ENCODE measurements at regions not wholly inside any gene's neighbourhood (a gene's known extent, or its start where the extent isn't known, plus 50 kb on each side); places are given as distances from the start of the nearest gene placed in this dataset.
"Not testable (repeated sequence)": the region's sequence is repeated elsewhere in the genome, so short reads cannot be mapped to it uniquely, and the experiment has no call there.

GRCh38 chr7:110472419-110472818 is 618.5 kb upstream of the LRRN3 start:
- H3K4me3 ChIP-seq (ENCODE audit: low read length); DNase-seq; H3K27ac ChIP-seq (ENCODE audit: low read length); ATAC-seq; H3K27me3 ChIP-seq (ENCODE audit: control insufficient read depth, insufficient read depth); H3K9me3 ChIP-seq (ENCODE audit: control insufficient read depth, low read length); intact Hi-C loops (cut with DNase I); H3K4me1 ChIP-seq (ENCODE audit: control insufficient read depth, insufficient read depth, low read length): not testable (repeated sequence)
- WGBS, result 79% methylated on average over 7 of the region's 7 CpGs

- H3K4me3 ChIP-seq (ENCODE audit: low read length), result no peak overlapping the region
- DNase-seq (peak in 1 of 3 donors; percentile 22), ATAC-seq (no peak)
- no peaks in the 10 kb centered on the region for H3K27me3 ChIP-seq (ENCODE audit: control insufficient read depth, insufficient read depth)
- H3K27ac ChIP-seq (ENCODE audit: low read length), result no peak overlapping the region
- H3K4me1 ChIP-seq (ENCODE audit: control insufficient read depth, insufficient read depth, low read length), result no peaks in the 10 kb centered on the region
- 87% methylated on average over 2 of the region's 2 CpGs for WGBS
- intact Hi-C loops (cut with DNase I), result no loop called here
- no peaks in the 10 kb centered on the region for H3K9me3 ChIP-seq (ENCODE audit: control insufficient read depth, low read length)
Observed at GRCh38 chr7:110480964-110481363, 610.0 kb upstream of the LRRN3 start.

- no peaks in the 10 kb centered on the region for H3K4me1 ChIP-seq (ENCODE audit: control insufficient read depth, insufficient read depth, low read length)
- 84% methylated on average over 3 of the region's 3 CpGs for WGBS
- H3K27me3 ChIP-seq (ENCODE audit: control insufficient read depth, insufficient read depth), result no peaks in the 10 kb centered on the region
- no peak for ATAC-seq
- H3K27ac ChIP-seq (ENCODE audit: low read length), result no peak overlapping the region
- no peak for DNase-seq
- H3K4me3 ChIP-seq (ENCODE audit: low read length), result no peak overlapping the region
- intact Hi-C loops (cut with DNase I), result no loop called here
- no peaks in the 10 kb centered on the region for H3K9me3 ChIP-seq (ENCODE audit: control insufficient read depth, low read length)
Observed at GRCh38 chr7:110483553-110483952, 607.4 kb upstream of the LRRN3 start.

GRCh38 chr7:110484356-110484755 is 606.6 kb upstream of the LRRN3 start:
- 66% methylated on average over 2 of the region's 2 CpGs for WGBS
- Histone ChIP-seq H3K9me3 (ENCODE audit: control insufficient read depth, low read length) (no peaks in the 10 kb centered on the region), H3K4me3 (ENCODE audit: low read length) (no peak overlapping the region), H3K27me3 (ENCODE audit: control insufficient read depth, insufficient read depth) (no peaks in the 10 kb centered on the region), H3K4me1 (ENCODE audit: control insufficient read depth, insufficient read depth, low read length) (no peaks in the 10 kb centered on the region), H3K27ac (ENCODE audit: low read length) (no peak overlapping the region)
- intact Hi-C loops (cut with DNase I), result no loop called here
- ATAC-seq (no peak), DNase-seq (no peak)

- Histone ChIP-seq H3K4me3 (ENCODE audit: low read length) (no peak overlapping the region), H3K27ac (ENCODE audit: low read length) (no peak overlapping the region), H3K9me3 (ENCODE audit: control insufficient read depth, low read length) (no peaks in the 10 kb centered on the region), H3K27me3 (ENCODE audit: control insufficient read depth, insufficient read depth) (no peaks in the 10 kb centered on the region), H3K4me1 (ENCODE audit: control insufficient read depth, insufficient read depth, low read length) (no peaks in the 10 kb centered on the region)
- WGBS, result 89% methylated on average over 2 of the region's 2 CpGs
- intact Hi-C loops (cut with DNase I), result no loop called here
- ATAC-seq, result no peak
- no peak for DNase-seq
Observed at GRCh38 chr7:110486549-110486948, 604.4 kb upstream of the LRRN3 start.

- Histone ChIP-seq H3K4me1 (ENCODE audit: control insufficient read depth, insufficient read depth, low read length) (no peaks in the 10 kb centered on the region), H3K9me3 (ENCODE audit: control insufficient read depth, low read length) (no peaks in the 10 kb centered on the region), H3K27me3 (ENCODE audit: control insufficient read depth, insufficient read depth) (no peaks in the 10 kb centered on the region), H3K4me3 (ENCODE audit: low read length) (no peak overlapping the region), H3K27ac (ENCODE audit: low read length) (no peak overlapping the region)
- DNase-seq (no peak), ATAC-seq (no peak)
- intact Hi-C loops (cut with DNase I), result loop anchor here in 1 of 4 donors (10.0 kb wide), 1 partner anchor 52 kb away; no protein-coding TSS in a partner anchor
- 75% methylated on average over 1 of the region's 1 CpG for WGBS
Observed at GRCh38 chr7:110502888-110503465, 588.0 kb upstream of the LRRN3 start.

- no peak overlapping the region for H3K4me3 ChIP-seq (ENCODE audit: low read length)
- intact Hi-C loops (cut with DNase I), result loop anchor here in 1 of 4 donors (10.0 kb wide), 1 partner anchor 47 kb away; no protein-coding TSS in a partner anchor
- no peaks in the 10 kb centered on the region for H3K4me1 ChIP-seq (ENCODE audit: control insufficient read depth, insufficient read depth, low read length)
- DNase-seq (no peak), ATAC-seq (no peak)
- no peaks in the 10 kb centered on the region for H3K27me3 ChIP-seq (ENCODE audit: control insufficient read depth, insufficient read depth)
- H3K9me3 ChIP-seq (ENCODE audit: control insufficient read depth, low read length), result no peaks in the 10 kb centered on the region
- H3K27ac ChIP-seq (ENCODE audit: low read length), result no peak overlapping the region
- 86% methylated on average over 1 of the region's 1 CpG for WGBS
Observed at GRCh38 chr7:110507369-110507768, 583.6 kb upstream of the LRRN3 start.

GRCh38 chr7:110507832-110508231 is 583.1 kb upstream of the LRRN3 start:
- no peak overlapping the region for H3K4me3 ChIP-seq (ENCODE audit: low read length)
- DNase-seq (no peak), ATAC-seq (no peak)
- intact Hi-C loops (cut with DNase I), result loop anchor here in 1 of 4 donors (10.0 kb wide), 1 partner anchor 47 kb away; no protein-coding TSS in a partner anchor
- H3K4me1 ChIP-seq (ENCODE audit: control insufficient read depth, insufficient read depth, low read length), result no peaks in the 10 kb centered on the region
- no peaks in the 10 kb centered on the region for H3K27me3 ChIP-seq (ENCODE audit: control insufficient read depth, insufficient read depth)
- H3K27ac ChIP-seq (ENCODE audit: low read length), result no peak overlapping the region
- H3K9me3 ChIP-seq (ENCODE audit: control insufficient read depth, low read length), result no peaks in the 10 kb centered on the region

GRCh38 chr7:110514975-110515551 is 575.9 kb upstream of the LRRN3 start:
- 27% methylated on average over 5 of the region's 5 CpGs for WGBS
- H3K4me1 ChIP-seq (ENCODE audit: control insufficient read depth, insufficient read depth, low read length); intact Hi-C loops (cut with DNase I); H3K27ac ChIP-seq (ENCODE audit: low read length); H3K9me3 ChIP-seq (ENCODE audit: control insufficient read depth, low read length); H3K27me3 ChIP-seq (ENCODE audit: control insufficient read depth, insufficient read depth); H3K4me3 ChIP-seq (ENCODE audit: low read length): not testable (repeated sequence)
- ATAC-seq (peak in 1 of 2 donors; percentile 84), DNase-seq (peak in 2 of 3 donors; percentile 41 to 65)

- Histone ChIP-seq H3K9me3 (ENCODE audit: control insufficient read depth, low read length) (no peaks in the 10 kb centered on the region), H3K4me3 (ENCODE audit: low read length) (no peak overlapping the region), H3K4me1 (ENCODE audit: control insufficient read depth, insufficient read depth, low read length) (no peaks in the 10 kb centered on the region), H3K27me3 (ENCODE audit: control insufficient read depth, insufficient read depth) (no peaks in the 10 kb centered on the region), H3K27ac (ENCODE audit: low read length) (no peak overlapping the region)
- DNase-seq (peak in 1 of 3 donors; percentile 20), ATAC-seq (no peak)
- intact Hi-C loops (cut with DNase I), result no loop called here
- WGBS, result 90% methylated on average over 8 of the region's 8 CpGs
Observed at GRCh38 chr7:110519851-110520250, 571.1 kb upstream of the LRRN3 start.

- WGBS, result 56% methylated on average over 8 of the region's 8 CpGs
- Histone ChIP-seq H3K9me3 (ENCODE audit: control insufficient read depth, low read length) (no peaks in the 10 kb centered on the region), H3K4me3 (ENCODE audit: low read length) (no peak overlapping the region), H3K27ac (ENCODE audit: low read length) (no peak overlapping the region), H3K27me3 (ENCODE audit: control insufficient read depth, insufficient read depth) (no peaks in the 10 kb centered on the region), H3K4me1 (ENCODE audit: control insufficient read depth, insufficient read depth, low read length) (no peaks in the 10 kb centered on the region)
- ATAC-seq (no peak), DNase-seq (no peak)
- intact Hi-C loops (cut with DNase I), result no loop called here
Observed at GRCh38 chr7:110521357-110521911, 569.5 kb upstream of the LRRN3 start.
